H1 (cell line): ENCODE measurements at regions not wholly inside any gene's neighbourhood (a gene's known extent, or its start where the extent isn't known, plus 50 kb on each side); places are given as distances from the start of the nearest gene placed in this dataset.

Source experiments
- ATF2 ChIP-seq: IDR thresholded peaks from 2 replicates; pipeline ENCODE4 v1.6.1; 2012; ENCODE audit warnings: low read length, inconsistent platforms

- no peak for TF ChIP-seq ATF2
Observed at GRCh38 chr7:409339-410281, 110.0 kb downstream of the PDGFA start (continued).
